HepG2 (cell line): ENCODE measurements at regions not wholly inside any gene's neighbourhood (a gene's known extent, or its start where the extent isn't known, plus 50 kb on each side); places are given as distances from the start of the nearest gene placed in this dataset.
A peak's percentile ranks its signal among the peaks of the same experiment; 100 is the strongest.

ENCODE experiments used
- ETV5 ChIP-seq: IDR thresholded peaks from 2 replicates; pipeline ENCODE4 v1.6.1; 2018; ENCODE audit warnings: missing biosample characterization, missing genetic modification reagents, inconsistent platforms, borderline replicate concordance
- FOXA3 ChIP-seq: IDR thresholded peaks from 2 replicates; pipeline ENCODE4 v1.6.1; 2016; ENCODE audit warnings: missing genetic modification reagents, missing compliant biosample characterization
- FOXM1 ChIP-seq: sonication (generic); formaldehyde crosslinking; IDR thresholded peaks from 2 replicates; pipeline ENCODE4 v1.5.0; 2020; ENCODE audit warnings: missing genetic modification reagents
- GABPA ChIP-seq, 2 experiments: IDR thresholded peaks; 2 replicates each; pipeline ENCODE4 v1.6.1; 2011 to 2016; ENCODE audit warnings: low read depth in 2 of 2, low read length in 1 of 2, missing biosample characterization in 1 of 2, missing genetic modification characterization in 1 of 2
- GATAD2A ChIP-seq: IDR thresholded peaks from 2 replicates; pipeline ENCODE4 v1.6.1; 2016
- HDAC2 ChIP-seq: sonication (generic); formaldehyde crosslinking; IDR thresholded peaks from 2 replicates; pipeline ENCODE4 v1.4.0; 2020; ENCODE audit warnings: missing genetic modification reagents
- HNF4G ChIP-seq, 2 experiments: sonication (generic) in 1 of 2; formaldehyde crosslinking in 1 of 2; IDR thresholded peaks; 2 replicates each; pipeline versions ENCODE4 v1.4.0 to v1.6.1; 2011 to 2020; ENCODE audit warnings: borderline replicate concordance in 2 of 2, low read depth in 2 of 2, mild to moderate bottlenecking in 2 of 2, low read length in 1 of 2, missing genetic modification reagents in 1 of 2, moderate library complexity in 1 of 2
- KAT8 ChIP-seq: IDR thresholded peaks from 2 replicates; pipeline ENCODE4 v1.6.1; 2016; ENCODE audit warnings: missing genetic modification reagents, missing compliant biosample characterization
- MAFK ChIP-seq, 2 experiments: IDR thresholded peaks in 1 of 2; conservative IDR thresholded peaks in 1 of 2; 2 replicates each; pipeline ENCODE4 v1.6.1; 2011; ENCODE audit warnings: improper control_type of control experiment in 2 of 2, low read length in 2 of 2
- NAIF1 ChIP-seq: sonication (generic); formaldehyde crosslinking; IDR thresholded peaks from 2 replicates; pipeline ENCODE4 v1.5.0; 2020; ENCODE audit warnings: mild to moderate bottlenecking, missing genetic modification reagents, borderline replicate concordance
- NCOA2 ChIP-seq: sonication (generic); formaldehyde crosslinking; IDR thresholded peaks from 2 replicates; pipeline ENCODE4 v1.8.0; 2022; ENCODE audit warnings: inconsistent platforms
- PAXIP1 ChIP-seq: sonication (generic); formaldehyde crosslinking; conservative IDR thresholded peaks from 2 replicates; pipeline ENCODE4 v1.4.0; 2020; ENCODE audit warnings: mild to moderate bottlenecking, missing genetic modification reagents, moderate library complexity
- PHF21A ChIP-seq: sonication (generic); formaldehyde crosslinking; IDR thresholded peaks from 2 replicates; pipeline ENCODE4 v1.5.0; 2020; ENCODE audit warnings: mild to moderate bottlenecking, missing genetic modification reagents
- SOX13 ChIP-seq, 3 experiments: fragments of 450-650 bp in 1 of 3; sonication (generic) in 1 of 3; formaldehyde crosslinking in 1 of 3; IDR thresholded peaks in 2 of 3; conservative IDR thresholded peaks in 1 of 3; 2 replicates each; pipeline versions ENCODE4 v1.5.0 to v1.6.1; 2016 to 2020; ENCODE audit warnings: antibody characterized with exemption in 1 of 3, mild to moderate bottlenecking in 1 of 3, missing compliant biosample characterization in 1 of 3, missing genetic modification reagents in 1 of 3, moderate library complexity in 1 of 3
- SOX5 ChIP-seq: IDR thresholded peaks from 2 replicates; pipeline ENCODE4 v1.6.1; 2016; ENCODE audit warnings: borderline replicate concordance
- SOX6 ChIP-seq, 2 experiments: fragments of 450-650 bp in 1 of 2; sonication (generic) in 1 of 2; formaldehyde crosslinking in 1 of 2; IDR thresholded peaks; 2 replicates each; pipeline versions ENCODE4 v1.4.0 to v1.6.1; 2017 to 2020; ENCODE audit warnings: antibody characterized with exemption in 1 of 2, mild to moderate bottlenecking in 1 of 2, missing genetic modification reagents in 1 of 2
- ZNF331 ChIP-seq: sonication (generic); formaldehyde crosslinking; IDR thresholded peaks from 2 replicates; pipeline ENCODE4 v1.4.0; 2020; ENCODE audit warnings: missing genetic modification reagents
- ZNF644 ChIP-seq: IDR thresholded peaks from 2 replicates; pipeline ENCODE4 v1.6.1; 2016; ENCODE audit warnings: low read depth
- TF ChIP-seq, protein P1 (sequence below): IDR thresholded peaks from 2 replicates; pipeline ENCODE4 v1.4.0; 2020; ENCODE audit warnings: mild to moderate bottlenecking, missing genetic modification reagents
- TF ChIP-seq, protein P2 (sequence below): sonication (generic); formaldehyde crosslinking; IDR thresholded peaks from 2 replicates; pipeline ENCODE4 v1.4.0; 2020; ENCODE audit warnings: missing genetic modification reagents, borderline replicate concordance

DNA sequence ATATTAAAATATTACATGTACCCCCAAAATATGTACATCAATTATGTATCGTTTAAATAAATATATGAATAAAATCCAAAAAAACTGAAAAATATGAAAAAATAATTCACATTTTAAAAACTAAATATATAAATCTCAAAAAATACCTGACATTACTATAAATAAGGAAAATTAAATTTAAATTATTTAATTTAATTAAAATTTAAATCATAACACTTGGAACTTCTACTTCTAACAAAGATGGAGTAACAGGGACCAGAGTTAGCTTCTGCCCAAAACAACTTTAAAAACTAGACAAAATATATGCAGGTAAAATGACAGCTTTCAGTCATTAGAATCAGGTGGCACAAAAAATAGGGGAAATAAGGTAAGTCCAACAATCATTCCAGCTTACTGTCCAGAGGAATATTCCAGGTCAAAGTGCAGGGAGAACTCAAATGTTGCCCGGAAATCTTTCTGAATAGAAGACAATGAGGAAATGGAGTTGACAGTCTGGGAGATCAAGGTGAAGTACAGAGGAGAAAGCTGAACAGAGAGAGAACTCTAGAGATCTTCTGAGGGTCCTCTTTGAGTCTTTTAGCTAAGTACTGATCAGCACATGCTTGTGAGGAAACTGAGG lies 207.7 kb upstream of the ATP11B start (continued):
- TF ChIP-seq NCOA2 (CRISPR knock-in tag): peak; percentile 39; the same call in 1 of the 2 replicates
- peak; percentile 31; the same call in 1 of the 2 replicates for TF ChIP-seq ZNF331 (CRISPR knock-in tag)
- no peak for TF ChIP-seq GABPA (IDR thresholded peaks at IDR 0.05; ENCODE audit: low read depth, low read length)
- TF ChIP-seq GABPA (CRISPR knock-in tag; IDR thresholded peaks at IDR 0.05; ENCODE audit: low read depth): 0 out of 2 replicates have a peak, but pooled peaks have one; percentile 31
- no peak for TF ChIP-seq NAIF1
- TF ChIP-seq FOXM1 (CRISPR knock-in tag): no peak
- peak; percentile 38; the same call in 1 of the 2 replicates for TF ChIP-seq KAT8 (CRISPR knock-in tag)
- TF ChIP-seq, protein P1, sequence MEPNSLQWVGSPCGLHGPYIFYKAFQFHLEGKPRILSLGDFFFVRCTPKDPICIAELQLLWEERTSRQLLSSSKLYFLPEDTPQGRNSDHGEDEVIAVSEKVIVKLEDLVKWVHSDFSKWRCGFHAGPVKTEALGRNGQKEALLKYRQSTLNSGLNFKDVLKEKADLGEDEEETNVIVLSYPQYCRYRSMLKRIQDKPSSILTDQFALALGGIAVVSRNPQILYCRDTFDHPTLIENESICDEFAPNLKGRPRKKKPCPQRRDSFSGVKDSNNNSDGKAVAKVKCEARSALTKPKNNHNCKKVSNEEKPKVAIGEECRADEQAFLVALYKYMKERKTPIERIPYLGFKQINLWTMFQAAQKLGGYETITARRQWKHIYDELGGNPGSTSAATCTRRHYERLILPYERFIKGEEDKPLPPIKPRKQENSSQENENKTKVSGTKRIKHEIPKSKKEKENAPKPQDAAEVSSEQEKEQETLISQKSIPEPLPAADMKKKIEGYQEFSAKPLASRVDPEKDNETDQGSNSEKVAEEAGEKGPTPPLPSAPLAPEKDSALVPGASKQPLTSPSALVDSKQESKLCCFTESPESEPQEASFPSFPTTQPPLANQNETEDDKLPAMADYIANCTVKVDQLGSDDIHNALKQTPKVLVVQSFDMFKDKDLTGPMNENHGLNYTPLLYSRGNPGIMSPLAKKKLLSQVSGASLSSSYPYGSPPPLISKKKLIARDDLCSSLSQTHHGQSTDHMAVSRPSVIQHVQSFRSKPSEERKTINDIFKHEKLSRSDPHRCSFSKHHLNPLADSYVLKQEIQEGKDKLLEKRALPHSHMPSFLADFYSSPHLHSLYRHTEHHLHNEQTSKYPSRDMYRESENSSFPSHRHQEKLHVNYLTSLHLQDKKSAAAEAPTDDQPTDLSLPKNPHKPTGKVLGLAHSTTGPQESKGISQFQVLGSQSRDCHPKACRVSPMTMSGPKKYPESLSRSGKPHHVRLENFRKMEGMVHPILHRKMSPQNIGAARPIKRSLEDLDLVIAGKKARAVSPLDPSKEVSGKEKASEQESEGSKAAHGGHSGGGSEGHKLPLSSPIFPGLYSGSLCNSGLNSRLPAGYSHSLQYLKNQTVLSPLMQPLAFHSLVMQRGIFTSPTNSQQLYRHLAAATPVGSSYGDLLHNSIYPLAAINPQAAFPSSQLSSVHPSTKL (CRISPR knock-in tag): peak; percentile 64
- peak; percentile 57; the same call in 1 of the 2 replicates for TF ChIP-seq ETV5 (CRISPR knock-in tag)
- TF ChIP-seq, protein P2, sequence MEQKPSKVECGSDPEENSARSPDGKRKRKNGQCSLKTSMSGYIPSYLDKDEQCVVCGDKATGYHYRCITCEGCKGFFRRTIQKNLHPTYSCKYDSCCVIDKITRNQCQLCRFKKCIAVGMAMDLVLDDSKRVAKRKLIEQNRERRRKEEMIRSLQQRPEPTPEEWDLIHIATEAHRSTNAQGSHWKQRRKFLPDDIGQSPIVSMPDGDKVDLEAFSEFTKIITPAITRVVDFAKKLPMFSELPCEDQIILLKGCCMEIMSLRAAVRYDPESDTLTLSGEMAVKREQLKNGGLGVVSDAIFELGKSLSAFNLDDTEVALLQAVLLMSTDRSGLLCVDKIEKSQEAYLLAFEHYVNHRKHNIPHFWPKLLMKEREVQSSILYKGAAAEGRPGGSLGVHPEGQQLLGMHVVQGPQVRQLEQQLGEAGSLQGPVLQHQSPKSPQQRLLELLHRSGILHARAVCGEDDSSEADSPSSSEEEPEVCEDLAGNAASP (CRISPR knock-in tag): 0 out of 2 replicates have a peak, but pooled peaks have one; percentile 28
- TF ChIP-seq MAFK (conservative IDR thresholded peaks at IDR 0.05 in 1 of 2, IDR thresholded peaks at IDR 0.05 in 1 of 2; ENCODE audit: low read length in 2 of 2): no peak
- peak; percentile 56; the same call in 1 of the 2 replicates for TF ChIP-seq SOX5 (CRISPR knock-in tag)
- TF ChIP-seq ZNF644 (CRISPR knock-in tag): no peak
- TF ChIP-seq SOX6 (IDR thresholded peaks at IDR 0.05): no peak
- peak; percentile 71 for TF ChIP-seq SOX6 (CRISPR knock-in tag; IDR thresholded peaks at IDR 0.05)
- TF ChIP-seq HDAC2 (CRISPR knock-in tag): peak; percentile 59
- 0 out of 2 replicates have a peak, but pooled peaks have one; percentile 17 for TF ChIP-seq GATAD2A (CRISPR knock-in tag)
- 0 out of 2 replicates have a peak, but pooled peaks have one; percentile 28 for TF ChIP-seq FOXA3 (CRISPR knock-in tag)
- TF ChIP-seq PHF21A: 0 out of 2 replicates have a peak, but pooled peaks have one; percentile 20
- peak; percentile 44; the same call in 1 of the 2 replicates for TF ChIP-seq HNF4G (IDR thresholded peaks at IDR 0.05; ENCODE audit: borderline replicate concordance, low read depth, low read length)
- TF ChIP-seq HNF4G (CRISPR knock-in tag; IDR thresholded peaks at IDR 0.05; ENCODE audit: borderline replicate concordance, low read depth): no peak
- TF ChIP-seq PAXIP1 (CRISPR knock-in tag): peak; percentile 67
- TF ChIP-seq SOX13 (IDR thresholded peaks at IDR 0.05): no peak
- peak in 1 of 2 experiments; percentile 84; a peak in 2 of 4 replicates for TF ChIP-seq SOX13 (CRISPR knock-in tag; conservative IDR thresholded peaks at IDR 0.05 in 1 of 2, IDR thresholded peaks at IDR 0.05 in 1 of 2)
